ENCODE measurements at regions not wholly inside any gene's neighbourhood (a gene's known extent, or its start where the extent isn't known, plus 50 kb on each side); places are given as distances from the start of the nearest gene placed in this dataset.

- Histone ChIP-seq H2BK120ac (ENCODE audit: insufficient read depth, low read length, poor library complexity) (no peak overlapping the region), H3K18ac (ENCODE audit: low read length) (no peak overlapping the region), H2BK5ac (ENCODE audit: low read depth, low read length, poor library complexity) (no peak overlapping the region), H3K27me3 (ENCODE audit: insufficient read depth, low read length) (no peaks in the 10 kb centered on the region), H3K23ac (ENCODE audit: low read length) (no peak overlapping the region), H4K8ac (ENCODE audit: low read depth, low read length) (no peak overlapping the region), H3K4me2 (ENCODE audit: low read length) (no peak overlapping the region), H3K14ac (ENCODE audit: low read length) (no peak overlapping the region), H3K79me1 (ENCODE audit: low read length) (no peaks in the 10 kb centered on the region), H3K4me1 (ENCODE audit: control insufficient read depth in 1 of 2, insufficient read depth in 2 of 2, low read length in 2 of 2) (no peaks in the 10 kb centered on the region), H2BK12ac (ENCODE audit: low read length) (no peak overlapping the region), H2AK5ac (ENCODE audit: low read length) (no peak overlapping the region), H2AFZ (ENCODE audit: insufficient read depth, low read length, poor library complexity) (no peak overlapping the region), H4K91ac (ENCODE audit: low read depth, low read length) (no peak overlapping the region), H3K9me3 (ENCODE audit: insufficient read depth, low read depth, low read length) (no peaks in the 10 kb centered on the region), H3K36me3 (ENCODE audit: control insufficient read depth in 1 of 2, insufficient read depth in 2 of 2, low read length in 2 of 2) (no peaks in the 10 kb centered on the region), H3K4ac (ENCODE audit: low read depth, low read length) (no peak overlapping the region), H3K79me2 (ENCODE audit: control insufficient read depth, insufficient read depth, low read length, poor library complexity) (no peaks in the 10 kb centered on the region), H3K9ac (ENCODE audit: low read length) (no peak overlapping the region), H4K12ac (ENCODE audit: low read depth, low read length) (no peak overlapping the region), H3K27ac (ENCODE audit: low read depth, low read length) (no peak overlapping the region), H3K4me3 (ENCODE audit: low read depth, low read length) (no peak overlapping the region)
- no peak for DNase-seq
- WGBS (ENCODE audit: extremely low coverage, insufficient coverage, insufficient read length) = no CpG with 5 or more reads among the region's 3 CpGs
Observed at GRCh38 chr13:89057862-89058261, 1386.7 kb downstream of the SLITRK5 start.

GRCh38 chr13:89061821-89062220 is 1390.7 kb downstream of the SLITRK5 start:
- Histone ChIP-seq H3K27ac (ENCODE audit: low read depth, low read length) (no peak overlapping the region), H2BK5ac (ENCODE audit: low read depth, low read length, poor library complexity) (no peak overlapping the region), H3K18ac (ENCODE audit: low read length) (no peak overlapping the region), H3K79me2 (ENCODE audit: control insufficient read depth, insufficient read depth, low read length, poor library complexity) (no peaks in the 10 kb centered on the region), H3K4me3 (ENCODE audit: low read depth, low read length) (no peak overlapping the region), H4K8ac (ENCODE audit: low read depth, low read length) (no peak overlapping the region), H2BK120ac (ENCODE audit: insufficient read depth, low read length, poor library complexity) (no peak overlapping the region), H3K4me2 (ENCODE audit: low read length) (no peak overlapping the region), H3K4me1 (ENCODE audit: control insufficient read depth in 1 of 2, insufficient read depth in 2 of 2, low read length in 2 of 2) (no peaks in the 10 kb centered on the region), H3K4ac (ENCODE audit: low read depth, low read length) (no peak overlapping the region), H3K27me3 (ENCODE audit: insufficient read depth, low read length) (no peaks in the 10 kb centered on the region), H3K9me3 (ENCODE audit: insufficient read depth, low read depth, low read length) (no peaks in the 10 kb centered on the region), H4K12ac (ENCODE audit: low read depth, low read length) (no peak overlapping the region), H2AK5ac (ENCODE audit: low read length) (no peak overlapping the region), H3K79me1 (ENCODE audit: low read length) (no peaks in the 10 kb centered on the region), H2BK12ac (ENCODE audit: low read length) (no peak overlapping the region), H3K9ac (ENCODE audit: low read length) (no peak overlapping the region), H3K23ac (ENCODE audit: low read length) (no peak overlapping the region), H2AFZ (ENCODE audit: insufficient read depth, low read length, poor library complexity) (no peak overlapping the region), H3K14ac (ENCODE audit: low read length) (no peak overlapping the region), H4K91ac (ENCODE audit: low read depth, low read length) (no peak overlapping the region), H3K36me3 (ENCODE audit: control insufficient read depth in 1 of 2, insufficient read depth in 2 of 2, low read length in 2 of 2) (no peaks in the 10 kb centered on the region)
- WGBS (ENCODE audit: extremely low coverage, insufficient coverage, insufficient read length) = no CpG with 5 or more reads among the region's 1 CpG
- no peak for DNase-seq

- Histone ChIP-seq H3K79me2 (ENCODE audit: control insufficient read depth, insufficient read depth, low read length, poor library complexity) (no peaks in the 10 kb centered on the region), H4K12ac (ENCODE audit: low read depth, low read length) (no peak overlapping the region), H3K4me3 (ENCODE audit: low read depth, low read length) (no peak overlapping the region), H2BK12ac (ENCODE audit: low read length) (no peak overlapping the region), H3K9me3 (ENCODE audit: insufficient read depth, low read depth, low read length) (no peaks in the 10 kb centered on the region), H3K18ac (ENCODE audit: low read length) (no peak overlapping the region), H2BK120ac (ENCODE audit: insufficient read depth, low read length, poor library complexity) (no peak overlapping the region), H3K4me1 (ENCODE audit: control insufficient read depth in 1 of 2, insufficient read depth in 2 of 2, low read length in 2 of 2) (no peaks in the 10 kb centered on the region), H3K79me1 (ENCODE audit: low read length) (no peaks in the 10 kb centered on the region), H3K14ac (ENCODE audit: low read length) (no peak overlapping the region), H3K23ac (ENCODE audit: low read length) (no peak overlapping the region), H3K4me2 (ENCODE audit: low read length) (no peak overlapping the region), H3K9ac (ENCODE audit: low read length) (no peak overlapping the region), H3K36me3 (ENCODE audit: control insufficient read depth in 1 of 2, insufficient read depth in 2 of 2, low read length in 2 of 2) (no peaks in the 10 kb centered on the region), H2BK5ac (ENCODE audit: low read depth, low read length, poor library complexity) (no peak overlapping the region), H4K91ac (ENCODE audit: low read depth, low read length) (no peak overlapping the region), H2AFZ (ENCODE audit: insufficient read depth, low read length, poor library complexity) (no peak overlapping the region), H3K27ac (ENCODE audit: low read depth, low read length) (no peak overlapping the region), H2AK5ac (ENCODE audit: low read length) (no peak overlapping the region), H4K8ac (ENCODE audit: low read depth, low read length) (no peak overlapping the region), H3K27me3 (ENCODE audit: insufficient read depth, low read length) (no peaks in the 10 kb centered on the region), H3K4ac (ENCODE audit: low read depth, low read length) (no peak overlapping the region)
- DNase-seq = peak in 1 of 2 donors; percentile 62
- no CpG with 5 or more reads among the region's 9 CpGs for WGBS (ENCODE audit: extremely low coverage, insufficient coverage, insufficient read length)
Observed at GRCh38 chr13:89066868-89067466, 1395.8 kb downstream of the SLITRK5 start.

- no peak overlapping the region for H3K9ac ChIP-seq (ENCODE audit: low read length)
- no peak overlapping the region for H4K12ac ChIP-seq (ENCODE audit: low read depth, low read length)
- no peaks in the 10 kb centered on the region for H3K9me3 ChIP-seq (ENCODE audit: insufficient read depth, low read depth, low read length)
- no peaks in the 10 kb centered on the region for H3K27me3 ChIP-seq (ENCODE audit: insufficient read depth, low read length)
- H2AK5ac ChIP-seq (ENCODE audit: low read length) = no peak overlapping the region
- H3K23ac ChIP-seq (ENCODE audit: low read length) = no peak overlapping the region
- H3K79me1 ChIP-seq (ENCODE audit: low read length) = no peaks in the 10 kb centered on the region
- H3K79me2 ChIP-seq (ENCODE audit: control insufficient read depth, insufficient read depth, low read length, poor library complexity) = no peaks in the 10 kb centered on the region
- no peak overlapping the region for H2BK12ac ChIP-seq (ENCODE audit: low read length)
- no CpG with 5 or more reads among the region's 1 CpG for WGBS (ENCODE audit: extremely low coverage, insufficient coverage, insufficient read length)
- no peak overlapping the region for H3K4me3 ChIP-seq (ENCODE audit: low read depth, low read length)
- H2BK5ac ChIP-seq (ENCODE audit: low read depth, low read length, poor library complexity) = no peak overlapping the region
- H3K4me2 ChIP-seq (ENCODE audit: low read length) = no peak overlapping the region
- no peak overlapping the region for H4K8ac ChIP-seq (ENCODE audit: low read depth, low read length)
- H3K27ac ChIP-seq (ENCODE audit: low read depth, low read length) = no peak overlapping the region
- no peaks in the 10 kb centered on the region for H3K36me3 ChIP-seq (ENCODE audit: control insufficient read depth in 1 of 2, insufficient read depth in 2 of 2, low read length in 2 of 2)
- H3K14ac ChIP-seq (ENCODE audit: low read length) = no peak overlapping the region
- H2BK120ac ChIP-seq (ENCODE audit: insufficient read depth, low read length, poor library complexity) = no peak overlapping the region
- no peak overlapping the region for H3K4ac ChIP-seq (ENCODE audit: low read depth, low read length)
- no peaks in the 10 kb centered on the region for H3K4me1 ChIP-seq (ENCODE audit: control insufficient read depth in 1 of 2, insufficient read depth in 2 of 2, low read length in 2 of 2)
- H3K18ac ChIP-seq (ENCODE audit: low read length) = no peak overlapping the region
- H2AFZ ChIP-seq (ENCODE audit: insufficient read depth, low read length, poor library complexity) = no peak overlapping the region
- DNase-seq = no peak
- no peak overlapping the region for H4K91ac ChIP-seq (ENCODE audit: low read depth, low read length)
Observed at GRCh38 chr13:89072979-89073378, 1401.8 kb downstream of the SLITRK5 start.

All from trophoblast cell (in vitro differentiated cells and primary cell).